OCI-LY1 (cell line): ENCODE measurements at regions not wholly inside any gene's neighbourhood (a gene's known extent, or its start where the extent isn't known, plus 50 kb on each side); places are given as distances from the start of the nearest gene placed in this dataset.
"Not testable (repeated sequence)": the region's sequence is repeated elsewhere in the genome, so short reads cannot be mapped to it uniquely, and the experiment has no call there.

Experiments used
- H2AFZ ChIP-seq: fragments of 200-600 bp; sonication (generic), shearing (Covaris generic); 2 replicates; pipeline ENCODE4 v1.6.0; 2014; ENCODE audit warnings: antibody characterized with exemption, mild to moderate bottlenecking, low read length
- H3F3A ChIP-seq: fragments of 200-600 bp; sonication (generic), shearing (Covaris generic); 2 replicates; pipeline ENCODE4 v1.6.0; 2014; ENCODE audit warnings: mild to moderate bottlenecking, antibody characterized with exemption, low read length, moderate library complexity; ENCODE audit not compliant: insufficient read depth
- H3K27ac ChIP-seq: fragments of 200-600 bp; sonication (generic); 2 replicates; pipeline ENCODE4 v1.5.1; 2014; ENCODE audit warnings: low read length, mixed run types, mild to moderate bottlenecking, low read depth; ENCODE audit not compliant: poor library complexity, severe bottlenecking
- H3K27me3 ChIP-seq: fragments of 200-600 bp; sonication (generic); 2 replicates; pipeline ENCODE4 v1.6.0; 2014; ENCODE audit warnings: antibody characterized with exemption, mild to moderate bottlenecking, low read length, moderate library complexity; ENCODE audit not compliant: insufficient read depth
- H3K36me3 ChIP-seq: fragments of 200-600 bp; sonication (generic); 2 replicates; pipeline ENCODE4 v1.6.1; 2014; ENCODE audit warnings: mild to moderate bottlenecking, antibody characterized with exemption, low read length, moderate library complexity, mixed read lengths; ENCODE audit not compliant: insufficient read depth
- H3K4me1 ChIP-seq: fragments of 200-600 bp; sonication (generic); 2 replicates; pipeline ENCODE4 v1.5.1; 2014; ENCODE audit warnings: mild to moderate bottlenecking, low read length, moderate library complexity; ENCODE audit not compliant: insufficient read depth, severe bottlenecking
- H3K4me2 ChIP-seq: fragments of 200-600 bp; sonication (generic), shearing (Covaris generic); 2 replicates; pipeline ENCODE4 v1.6.1; 2014; ENCODE audit warnings: low read length
- H3K4me3 ChIP-seq: fragments of 200-600 bp; sonication (generic); 2 replicates; pipeline ENCODE4 v1.5.1; 2014; ENCODE audit warnings: low read length, low read depth, mild to moderate bottlenecking, mixed read lengths; ENCODE audit not compliant: poor library complexity, severe bottlenecking
- H3K79me2 ChIP-seq: fragments of 200-600 bp; shearing (Covaris generic); 2 replicates; pipeline ENCODE4 v1.6.1; 2016; ENCODE audit warnings: mixed run types, low read length, mixed read lengths; ENCODE audit not compliant: insufficient read depth
- H3K9ac ChIP-seq: fragments of 200-600 bp; sonication (generic), shearing (Covaris generic); 2 replicates; pipeline ENCODE4 v1.6.1; 2014; ENCODE audit warnings: mild to moderate bottlenecking, low read length, mixed read lengths
- H3K9me2 ChIP-seq: fragments of 200-600 bp; sonication (generic), shearing (Covaris generic); 2 replicates; pipeline ENCODE4 v1.6.1; 2014; ENCODE audit warnings: low read depth, mild to moderate bottlenecking, low read length, mixed read lengths
- H3K9me3 ChIP-seq: fragments of 200-600 bp; shearing (Covaris generic); 2 replicates; pipeline ENCODE4 v1.6.1; 2014; ENCODE audit warnings: low read length, mixed read lengths
- H4K20me1 ChIP-seq: fragments of 200-600 bp; sonication (generic), shearing (Covaris generic); 2 replicates; pipeline ENCODE4 v1.6.0; 2016; ENCODE audit warnings: mild to moderate bottlenecking, low read length; ENCODE audit not compliant: insufficient read depth
- EZH2 ChIP-seq: fragments of 200-600 bp; sonication (generic), shearing (Covaris generic); IDR thresholded peaks from 2 replicates; pipeline ENCODE4 v1.8.0; 2017; ENCODE audit warnings: borderline replicate concordance, mixed run types, mild to moderate bottlenecking, antibody characterized with exemption, low read length, moderate library complexity, mixed read lengths
- TF ChIP-seq, protein P1 (sequence below): fragments of 200-600 bp; sonication (generic), shearing (Covaris generic); IDR thresholded peaks from 2 replicates; pipeline ENCODE4 v1.5.1; 2017; ENCODE audit warnings: mild to moderate bottlenecking, antibody characterized with exemption, low read length, moderate library complexity, mixed read lengths

DNA sequence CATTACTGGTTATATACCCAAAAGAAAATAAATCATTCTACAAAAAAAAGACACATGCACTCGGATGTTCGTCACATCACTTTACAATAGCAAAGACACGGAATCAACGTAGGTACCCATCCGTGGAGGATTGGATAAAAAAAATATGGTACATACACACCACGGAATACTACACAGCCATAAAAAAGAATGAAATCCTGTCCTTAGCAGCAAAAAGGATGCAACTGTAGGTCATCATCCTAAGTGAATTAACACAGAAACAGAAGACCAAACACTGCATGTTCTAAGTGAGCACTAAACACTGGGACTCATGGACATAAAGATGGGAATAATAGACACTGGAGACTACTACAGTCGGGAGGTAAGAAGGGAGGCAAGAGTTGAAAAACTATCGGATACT lies 148.6 kb downstream of the CHD1L start:
- Histone ChIP-seq H3K36me3 (no peaks in the 10 kb centered on the region), H3K4me3 (no peak overlapping the region), H3K9ac (no peak overlapping the region), H3K9me2 (no peaks in the 10 kb centered on the region), H3F3A (no peaks in the 10 kb centered on the region), H3K9me3 (no peaks in the 10 kb centered on the region), H3K79me2 (no peaks in the 10 kb centered on the region), H3K4me1 (no peaks in the 10 kb centered on the region), H3K4me2 (no peak overlapping the region), H3K27me3 (no peaks in the 10 kb centered on the region), H2AFZ (no peak overlapping the region), H4K20me1 (no peaks in the 10 kb centered on the region), H3K27ac (no peak overlapping the region)
- TF ChIP-seq, protein P1, sequence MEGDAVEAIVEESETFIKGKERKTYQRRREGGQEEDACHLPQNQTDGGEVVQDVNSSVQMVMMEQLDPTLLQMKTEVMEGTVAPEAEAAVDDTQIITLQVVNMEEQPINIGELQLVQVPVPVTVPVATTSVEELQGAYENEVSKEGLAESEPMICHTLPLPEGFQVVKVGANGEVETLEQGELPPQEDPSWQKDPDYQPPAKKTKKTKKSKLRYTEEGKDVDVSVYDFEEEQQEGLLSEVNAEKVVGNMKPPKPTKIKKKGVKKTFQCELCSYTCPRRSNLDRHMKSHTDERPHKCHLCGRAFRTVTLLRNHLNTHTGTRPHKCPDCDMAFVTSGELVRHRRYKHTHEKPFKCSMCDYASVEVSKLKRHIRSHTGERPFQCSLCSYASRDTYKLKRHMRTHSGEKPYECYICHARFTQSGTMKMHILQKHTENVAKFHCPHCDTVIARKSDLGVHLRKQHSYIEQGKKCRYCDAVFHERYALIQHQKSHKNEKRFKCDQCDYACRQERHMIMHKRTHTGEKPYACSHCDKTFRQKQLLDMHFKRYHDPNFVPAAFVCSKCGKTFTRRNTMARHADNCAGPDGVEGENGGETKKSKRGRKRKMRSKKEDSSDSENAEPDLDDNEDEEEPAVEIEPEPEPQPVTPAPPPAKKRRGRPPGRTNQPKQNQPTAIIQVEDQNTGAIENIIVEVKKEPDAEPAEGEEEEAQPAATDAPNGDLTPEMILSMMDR = no peak
- TF ChIP-seq EZH2 = no peak

DNA sequence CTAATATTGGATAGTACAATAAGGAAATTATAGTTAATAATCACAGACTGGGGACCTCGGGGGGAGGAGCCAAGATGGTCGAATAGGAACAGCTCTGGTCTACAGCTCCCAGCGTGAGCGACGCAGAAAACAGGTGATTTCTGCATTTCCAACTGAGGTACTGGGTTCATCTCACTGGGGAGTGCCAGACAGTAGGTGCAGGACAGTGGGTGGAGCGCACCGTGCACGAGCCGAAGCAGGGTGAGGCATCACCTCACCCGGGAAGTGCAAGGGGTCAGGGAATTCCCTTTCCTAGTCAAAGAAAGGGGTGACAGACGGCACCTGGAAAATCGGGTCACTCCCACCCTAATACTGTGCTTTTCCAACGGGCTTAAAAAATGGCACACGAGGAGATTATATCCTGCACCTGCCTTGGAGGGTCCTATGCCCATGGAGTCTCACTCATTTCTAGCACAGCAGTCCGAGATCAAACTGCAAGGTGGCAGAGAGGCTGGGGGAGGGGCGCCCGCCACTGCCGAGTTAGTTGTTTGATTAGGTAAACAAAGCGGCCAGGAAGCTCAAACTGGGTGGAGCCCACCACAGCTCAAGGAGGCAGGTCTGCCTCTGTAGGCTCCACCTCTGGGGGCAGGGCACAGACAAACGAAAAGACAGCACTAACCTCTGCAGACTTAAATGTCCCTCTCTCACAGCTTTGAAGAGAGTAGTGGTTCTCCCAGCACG lies 138.8 kb upstream of the BCL9 start:
- not testable (repeated sequence) for H3K27me3 ChIP-seq, H3K27ac ChIP-seq, H3K4me1 ChIP-seq, H3K4me2 ChIP-seq, H3K9ac ChIP-seq, H3F3A ChIP-seq, H3K36me3 ChIP-seq, H3K9me2 ChIP-seq, H3K79me2 ChIP-seq, H3K9me3 ChIP-seq, H3K4me3 ChIP-seq, H2AFZ ChIP-seq, H4K20me1 ChIP-seq

DNA sequence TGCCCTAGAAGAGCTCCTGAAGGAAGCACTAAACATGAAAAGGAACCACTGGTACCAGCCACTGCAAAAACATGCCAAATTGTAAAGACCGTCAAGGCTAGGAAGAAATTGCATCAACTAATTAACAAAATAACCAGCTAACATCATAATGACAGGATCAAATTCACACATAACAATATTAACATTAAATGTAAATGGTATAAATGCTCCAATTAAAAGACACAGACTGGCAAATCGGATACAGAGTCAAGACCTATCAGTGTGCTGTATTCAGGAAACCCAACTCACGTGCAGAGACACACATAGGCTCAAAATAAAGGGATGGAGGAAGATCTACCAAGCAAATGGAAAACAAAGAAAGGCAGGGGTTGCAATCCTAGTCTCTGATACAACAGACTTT lies 137.0 kb upstream of the BCL9 start:
- not testable (repeated sequence) for H3K9me2 ChIP-seq, H3K27me3 ChIP-seq, H4K20me1 ChIP-seq, H3K9me3 ChIP-seq, H3F3A ChIP-seq, H3K36me3 ChIP-seq, H3K4me1 ChIP-seq, H3K79me2 ChIP-seq, H3K27ac ChIP-seq, H3K4me2 ChIP-seq, H3K4me3 ChIP-seq, H2AFZ ChIP-seq, H3K9ac ChIP-seq

DNA sequence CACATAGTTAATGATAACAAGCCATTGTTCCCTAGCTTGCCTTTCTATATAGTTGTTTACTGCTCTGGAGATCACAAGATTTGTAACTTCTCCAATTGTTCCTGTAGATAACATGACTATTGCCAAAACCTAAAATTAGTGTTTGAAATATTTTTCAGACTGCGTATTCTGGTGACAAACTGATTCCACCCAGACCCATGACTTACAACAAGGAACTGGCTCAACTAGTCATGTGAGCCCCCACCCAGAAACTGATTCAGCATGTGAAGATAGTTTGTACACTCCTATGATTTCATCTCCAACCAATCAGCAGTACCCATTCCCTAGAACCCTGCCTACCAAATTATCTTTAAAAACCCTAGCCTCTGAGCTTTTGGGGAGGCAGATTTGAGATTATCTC lies 131.4 kb upstream of the BCL9 start:
- Histone ChIP-seq H3K4me1 (no peaks in the 10 kb centered on the region), H3K9me3 (no peaks in the 10 kb centered on the region), H4K20me1 (no peaks in the 10 kb centered on the region), H3F3A (no peaks in the 10 kb centered on the region), H2AFZ (no peak overlapping the region), H3K9ac (no peak overlapping the region), H3K27me3 (no peaks in the 10 kb centered on the region), H3K4me3 (no peak overlapping the region), H3K9me2 (no peaks in the 10 kb centered on the region), H3K79me2 (no peaks in the 10 kb centered on the region), H3K36me3 (no peaks in the 10 kb centered on the region), H3K27ac (no peak overlapping the region), H3K4me2 (no peak overlapping the region)
- no peak for TF ChIP-seq EZH2
- TF ChIP-seq, protein P1 = no peak
